Activated CD4-positive, alpha-beta T cell treated with anti-CD3 and anti-CD28 coated beads, Interleukin-2, Interleukin-6, amounts not matched to agents 100 ng/mL and 50 ng/mL, durations not matched to agents 16 hours and 8 hours (primary cell): ENCODE measurements at regions not wholly inside any gene's neighbourhood (a gene's known extent, or its start where the extent isn't known, plus 50 kb on each side); places are given as distances from the start of the nearest gene placed in this dataset.

Source experiments
- DNase-seq: peaks from one replicate; pipeline ENCODE4 v3.0.0-alpha.2; 2020

DNA sequence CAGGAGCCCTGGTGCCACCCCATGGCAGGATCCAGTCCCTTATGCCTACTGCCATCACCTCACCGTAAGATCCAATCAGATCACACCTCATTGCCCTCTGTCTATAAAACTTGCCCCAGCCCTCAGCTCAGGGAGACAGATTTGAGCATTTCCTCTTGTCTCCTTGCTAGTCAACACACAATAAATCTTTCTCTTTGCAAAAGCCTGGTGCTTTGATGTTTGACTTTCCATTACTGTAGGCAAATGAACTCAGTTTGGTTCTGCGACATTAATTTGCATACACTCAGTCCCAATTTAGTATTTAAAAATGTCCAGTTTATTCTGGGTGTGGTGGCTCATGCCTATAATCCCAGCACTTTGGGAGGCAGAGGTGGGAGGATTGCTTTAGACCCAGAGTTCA lies 188.4 kb downstream of the AEBP2 start:
- DNase-seq: no peak

- no peak for DNase-seq
These were observed 191.2 kb downstream of the AEBP2 start for GRCh38 chr12:19630536-19630935.

- no peak for DNase-seq
These were observed 193.9 kb downstream of the AEBP2 start for GRCh38 chr12:19633194-19633593.

DNA sequence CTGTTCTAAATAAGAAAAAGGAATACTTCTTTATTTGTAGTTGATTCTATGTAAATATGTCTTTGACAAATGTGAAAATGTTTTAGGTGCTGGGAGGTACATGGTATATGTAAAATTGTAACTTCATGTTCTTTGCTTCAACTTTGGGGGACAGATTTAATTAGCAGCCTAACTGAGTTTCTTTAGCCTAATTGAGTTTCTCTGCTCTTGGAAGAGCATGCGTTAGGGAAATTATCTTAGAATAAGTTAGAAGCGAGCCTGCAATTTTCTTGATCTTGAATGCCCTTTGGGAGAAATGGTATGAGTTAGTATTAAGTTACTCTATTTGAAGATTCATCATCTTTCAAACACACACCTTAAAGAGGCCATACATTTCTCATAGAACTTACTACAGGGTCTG lies 194.3 kb downstream of the AEBP2 start:
- no peak for DNase-seq

- DNase-seq: no peak
These were observed 200.6 kb downstream of the AEBP2 start for GRCh38 chr12:19639781-19640415.

GRCh38 chr12:19641235-19642080 lies 202.2 kb downstream of the AEBP2 start:
- DNase-seq: no peak

DNA sequence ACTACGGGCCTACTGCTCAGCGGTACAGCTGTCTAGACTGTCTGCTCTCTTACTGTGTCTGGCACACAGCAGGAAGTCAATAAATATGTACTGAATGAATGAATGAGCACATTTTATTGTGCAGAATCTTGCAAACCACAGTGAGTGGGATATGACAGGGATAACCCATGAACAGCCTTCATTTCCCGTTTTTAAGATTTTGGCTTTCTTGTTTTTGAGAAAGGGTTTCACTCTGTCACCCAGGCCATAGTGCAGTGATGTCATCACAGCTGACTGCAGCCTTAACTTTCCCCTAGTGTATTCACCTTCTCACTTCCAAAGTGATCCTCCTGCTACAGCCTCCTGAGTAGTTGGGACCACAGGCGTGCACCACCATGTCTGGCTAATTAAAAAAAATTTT lies 203.1 kb downstream of the AEBP2 start:
- DNase-seq: no peak

- no peak for DNase-seq
These were observed 204.3 kb downstream of the AEBP2 start for GRCh38 chr12:19643635-19644034.

GRCh38 chr12:19644571-19644970 lies 205.3 kb downstream of the AEBP2 start:
- no peak for DNase-seq

DNA sequence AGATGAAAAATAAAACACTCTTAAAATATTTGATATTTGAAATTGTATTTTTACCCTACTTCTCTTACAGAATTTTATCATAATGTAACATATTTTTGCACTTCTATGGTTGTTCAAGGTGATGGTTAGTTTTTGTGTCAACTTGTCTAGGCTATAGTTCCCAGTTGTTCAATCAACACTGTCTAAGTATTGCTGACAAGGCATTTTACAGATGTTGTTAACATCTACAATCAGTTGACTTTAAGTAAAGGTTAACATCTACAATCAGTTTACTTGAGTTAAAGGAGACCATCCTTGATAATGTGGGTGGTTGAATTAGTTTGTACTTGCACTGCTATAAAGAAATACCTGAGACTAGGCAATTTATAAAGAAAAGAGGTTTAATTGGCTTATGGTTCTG lies 206.5 kb downstream of the AEBP2 start:
- no peak for DNase-seq

DNA sequence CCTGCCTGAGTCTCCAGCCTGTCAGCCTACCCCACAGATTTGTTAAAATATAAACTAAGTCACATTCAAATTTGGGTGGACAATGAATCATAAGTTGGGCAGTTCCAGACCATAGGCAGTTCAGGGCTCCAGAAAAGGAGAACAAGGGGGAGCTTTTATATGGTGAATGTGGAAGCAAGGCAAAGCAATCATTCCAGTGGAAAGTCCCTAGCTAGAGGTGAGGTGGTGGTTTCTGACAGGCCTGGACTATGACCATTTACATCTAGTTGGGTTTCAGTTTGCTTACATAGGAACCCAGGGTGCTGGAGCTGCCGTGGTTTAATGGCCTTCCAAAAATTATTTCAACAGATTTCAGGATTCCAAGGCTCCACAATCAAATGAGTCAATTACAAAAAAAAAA lies 207.3 kb downstream of the AEBP2 start:
- no peak for DNase-seq

- no peak for DNase-seq
These were observed 208.7 kb downstream of the AEBP2 start for GRCh38 chr12:19647806-19648556.

DNA sequence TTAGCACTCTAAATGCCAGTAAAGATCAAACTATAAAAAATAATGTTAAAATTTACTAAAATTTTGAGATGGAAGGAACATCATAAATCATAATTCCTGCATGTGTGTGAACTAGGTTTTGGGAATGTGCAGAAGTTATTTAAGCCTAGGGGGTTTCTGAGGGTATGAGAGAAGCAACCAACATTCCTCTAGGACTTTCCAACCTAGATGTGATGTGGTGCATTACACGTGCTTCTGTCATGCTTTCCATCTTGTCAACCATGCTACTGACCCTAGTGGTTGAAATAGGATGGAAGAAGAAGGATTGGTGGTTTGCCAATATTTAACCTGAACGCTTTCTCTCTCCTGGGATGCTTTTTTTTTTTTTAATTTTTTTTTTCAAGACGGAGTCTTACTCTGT lies 209.3 kb downstream of the AEBP2 start:
- DNase-seq: no peak

DNA sequence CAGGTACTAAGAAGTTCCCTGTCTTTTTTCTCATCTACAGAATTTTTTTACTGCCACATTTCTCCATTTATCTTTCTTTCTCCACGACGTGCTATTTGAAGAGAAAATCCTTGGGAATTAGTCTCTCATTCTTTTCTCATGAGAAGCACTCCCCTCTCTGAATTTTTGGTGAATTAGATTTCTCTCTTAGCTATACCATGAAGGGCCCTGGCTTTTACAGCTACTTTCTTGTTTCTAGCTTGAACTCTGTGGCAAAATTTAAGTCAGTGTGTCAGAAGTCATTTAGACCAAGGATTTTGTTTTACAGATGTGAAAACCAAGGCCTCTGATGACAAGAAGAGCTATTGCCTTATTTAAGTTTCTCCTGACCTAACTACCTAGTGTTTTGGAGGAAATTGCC lies 213.1 kb downstream of the AEBP2 start:
- no peak for DNase-seq

DNA sequence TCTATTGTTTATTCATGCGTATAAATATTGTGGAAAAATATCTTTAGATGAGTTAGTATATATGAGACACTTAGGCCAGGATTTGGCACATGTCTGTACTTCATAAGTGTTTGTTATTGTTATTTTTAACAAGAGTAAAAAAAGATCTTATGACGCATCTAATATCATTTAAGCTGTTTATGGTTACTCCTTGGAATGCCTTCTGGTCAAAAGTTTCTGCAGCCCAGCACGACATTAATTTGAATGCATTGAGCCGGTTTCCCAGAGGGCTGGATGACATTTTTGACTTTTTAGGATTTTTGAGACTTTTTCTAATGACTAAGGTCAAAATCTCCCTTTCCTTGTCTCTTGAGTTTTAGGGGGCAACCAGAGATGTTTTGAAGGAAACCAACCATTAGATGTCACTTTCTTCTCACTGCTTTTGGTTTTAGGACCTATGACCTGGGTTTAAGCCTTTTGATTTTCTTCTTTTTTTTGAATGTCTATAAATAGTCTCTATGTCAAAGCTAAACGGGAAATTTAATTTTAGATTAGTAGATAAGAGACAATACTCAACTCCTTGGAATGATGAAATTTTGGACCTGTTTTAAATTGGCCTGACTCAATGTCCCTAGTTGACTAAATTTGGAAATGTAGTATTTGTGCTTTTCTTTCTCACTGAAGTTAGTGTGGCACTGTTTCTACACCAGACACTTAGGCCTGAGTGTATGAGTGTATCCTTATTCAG lies 215.5 kb downstream of the AEBP2 start:
- no peak for DNase-seq

- no peak for DNase-seq
These were observed 217.9 kb downstream of the AEBP2 start for GRCh38 chr12:19657118-19657731.

DNA sequence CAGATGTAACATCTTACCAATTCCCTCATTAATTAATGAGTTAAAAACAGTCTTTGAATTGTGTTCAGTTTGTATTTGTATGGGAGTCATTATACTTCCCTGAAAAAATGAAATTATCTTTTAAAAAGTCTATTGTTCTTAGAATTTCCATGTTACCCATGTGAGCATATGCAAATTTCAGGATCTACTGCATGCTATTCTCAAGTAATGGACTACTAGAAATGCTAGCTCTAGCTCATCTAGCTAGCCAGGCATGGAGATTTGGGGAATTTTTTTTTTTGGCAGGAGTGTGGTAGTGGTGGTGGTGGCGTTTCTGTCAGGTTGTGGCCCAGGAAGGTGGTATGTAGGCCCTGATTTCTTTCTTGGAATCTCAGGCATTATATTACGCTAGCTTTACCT lies 218.4 kb downstream of the AEBP2 start:
- no peak for DNase-seq

- DNase-seq: no peak
These were observed 219.8 kb downstream of the AEBP2 start for GRCh38 chr12:19659086-19659485.

DNA sequence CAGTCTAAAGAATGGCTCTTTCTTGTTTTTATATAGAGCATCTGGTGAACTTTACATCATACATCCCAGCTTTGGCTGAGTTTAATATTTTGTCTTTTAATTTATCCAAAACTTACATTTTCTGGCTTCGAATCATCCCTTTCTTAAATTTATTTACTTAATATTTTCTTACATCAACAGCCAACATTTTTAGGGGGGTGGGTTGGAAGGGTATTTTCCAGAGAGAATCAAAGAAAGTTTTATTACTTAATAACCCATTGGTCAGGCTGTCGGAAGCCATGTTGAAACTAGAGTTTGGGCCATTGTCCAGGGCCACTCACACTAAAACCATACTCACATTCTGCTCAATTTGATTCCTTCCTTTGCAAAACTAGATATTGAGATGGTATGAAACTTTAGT lies 220.2 kb downstream of the AEBP2 start:
- no peak for DNase-seq

DNA sequence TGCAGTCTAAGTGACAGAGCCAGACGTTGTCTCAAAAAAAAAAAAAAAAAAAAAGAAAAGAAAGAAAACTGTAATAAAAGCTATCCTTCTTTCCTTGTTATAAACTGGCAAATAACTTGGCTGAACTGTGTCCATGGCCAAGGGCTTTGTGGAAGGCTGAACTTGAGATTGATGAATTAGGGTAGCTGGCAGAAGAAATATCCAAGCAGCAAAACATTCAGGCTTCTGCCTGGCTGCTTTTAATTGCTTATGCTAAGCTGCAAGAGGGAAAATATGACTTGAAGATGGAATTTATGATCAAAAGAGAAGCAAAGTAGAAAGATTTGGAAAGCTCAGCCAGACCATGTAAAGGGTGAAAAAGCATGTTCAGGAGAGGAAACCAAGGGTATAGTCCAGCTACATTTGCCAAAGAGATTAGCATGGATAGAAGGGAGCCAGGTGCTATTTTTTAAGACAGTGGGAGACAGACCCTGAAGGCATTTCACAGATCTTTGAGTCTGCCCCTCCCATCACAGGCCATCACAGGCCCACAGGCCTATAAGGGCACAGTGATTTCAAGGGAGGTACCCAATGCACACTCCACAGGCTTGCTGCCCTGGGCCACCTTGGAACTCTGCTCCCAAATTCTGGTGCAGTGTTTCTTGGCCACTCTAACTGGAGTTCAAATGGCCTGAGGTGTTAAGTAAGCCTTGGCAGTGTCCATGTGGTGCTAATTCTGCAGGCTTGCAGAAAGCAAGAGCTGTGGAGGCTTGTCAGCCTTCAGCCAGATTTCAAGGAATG lies 226.0 kb downstream of the AEBP2 start:
- DNase-seq: no peak

GRCh38 chr12:19666070-19666469 lies 226.8 kb downstream of the AEBP2 start:
- no peak for DNase-seq

GRCh38 chr12:19669793-19670192 lies 230.5 kb downstream of the AEBP2 start:
- no peak for DNase-seq
